ENCODE measurements at regions not wholly inside any gene's neighbourhood (a gene's known extent, or its start where the extent isn't known, plus 50 kb on each side); places are given as distances from the start of the nearest gene placed in this dataset.

DNA sequence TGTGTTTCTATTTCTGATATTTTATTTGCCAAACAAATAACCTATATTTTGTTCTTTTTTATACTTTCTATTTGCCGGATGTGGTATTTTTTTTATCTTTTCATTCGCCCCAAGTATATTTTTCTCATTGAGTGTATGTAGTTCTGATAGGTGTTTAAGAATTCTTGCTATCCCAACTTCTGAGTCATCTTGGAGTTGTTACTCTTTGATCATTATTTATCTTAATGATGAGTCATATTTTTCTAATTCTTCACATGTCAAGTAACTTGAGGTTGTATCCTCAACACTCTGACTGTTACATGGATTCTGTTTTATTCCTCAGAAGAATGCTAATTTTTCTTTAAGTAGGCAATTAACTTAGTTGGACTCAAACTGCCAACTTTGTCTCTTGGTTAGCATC, 498.1 kb downstream of the TLE1 start:
- no peaks in the 10 kb centered on the region for H3K36me3 ChIP-seq (ENCODE audit: control insufficient read depth, insufficient read depth, low read length)
- H3K9me3 ChIP-seq (ENCODE audit: control insufficient read depth, low read length): no peaks in the 10 kb centered on the region
- no peak overlapping the region for H3K27ac ChIP-seq (ENCODE audit: low read depth, low read length, severe bottlenecking)
- H3K4me3 ChIP-seq (ENCODE audit: extremely low read depth, insufficient read depth, low read length, poor library complexity, severe bottlenecking): no peak overlapping the region
- no peaks in the 10 kb centered on the region for H3K4me1 ChIP-seq (ENCODE audit: control insufficient read depth, insufficient read depth, low read length, poor library complexity, severe bottlenecking)
- no CpG with 5 or more reads among the region's 2 CpGs for WGBS, 2 experiments (ENCODE audit: insufficient coverage in 2 of 2)

DNA sequence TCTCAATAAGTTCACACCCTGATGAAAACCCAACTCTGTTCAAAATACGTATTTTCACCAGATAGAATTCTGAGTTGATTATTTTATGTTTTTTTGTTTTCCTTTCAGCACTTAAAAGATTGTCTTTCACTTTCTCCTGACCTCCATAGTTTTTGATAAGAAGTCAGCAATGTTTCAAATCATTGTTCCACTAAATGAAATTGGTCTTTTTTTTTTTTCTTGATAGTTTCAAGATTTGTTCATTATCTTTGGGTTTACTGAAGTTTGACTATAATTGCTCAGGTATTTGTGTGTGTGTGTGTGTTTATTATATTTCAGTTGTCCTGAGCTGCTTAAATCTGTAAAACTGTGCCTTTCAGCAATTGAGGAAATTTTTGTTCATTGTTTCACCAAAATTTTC, 498.7 kb downstream of the TLE1 start:
- no CpG with 5 or more reads among the region's 1 CpG for WGBS, 2 experiments (ENCODE audit: insufficient coverage in 2 of 2)
- H3K27ac ChIP-seq (ENCODE audit: low read depth, low read length, severe bottlenecking): no peak overlapping the region
- no peaks in the 10 kb centered on the region for H3K36me3 ChIP-seq (ENCODE audit: control insufficient read depth, insufficient read depth, low read length)
- H3K4me3 ChIP-seq (ENCODE audit: extremely low read depth, insufficient read depth, low read length, poor library complexity, severe bottlenecking): no peak overlapping the region
- no peaks in the 10 kb centered on the region for H3K9me3 ChIP-seq (ENCODE audit: control insufficient read depth, low read length)
- no peaks in the 10 kb centered on the region for H3K4me1 ChIP-seq (ENCODE audit: control insufficient read depth, insufficient read depth, low read length, poor library complexity, severe bottlenecking)

DNA sequence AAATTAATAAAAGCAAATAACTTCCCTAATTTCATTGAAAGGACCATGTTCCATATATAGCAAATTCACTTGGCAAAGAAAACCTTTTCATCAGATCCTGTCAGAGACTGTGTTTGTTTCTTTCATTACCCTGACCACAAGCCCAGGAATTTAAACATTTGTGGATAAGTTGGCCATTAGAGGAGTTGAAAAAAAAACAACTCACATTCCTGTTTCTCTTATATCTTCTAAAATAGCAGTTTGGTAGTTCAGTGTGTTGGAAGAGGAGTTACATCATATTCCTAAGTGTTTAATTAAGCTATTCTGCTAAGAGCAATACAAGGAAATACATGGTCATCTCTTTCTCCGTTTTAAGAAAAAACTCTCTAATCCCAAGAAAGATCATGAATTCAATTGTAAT, 505.6 kb downstream of the TLE1 start:
- H3K36me3 ChIP-seq (ENCODE audit: control insufficient read depth, insufficient read depth, low read length): no peaks in the 10 kb centered on the region
- peak overlapping the region; percentile 0 for H3K27ac ChIP-seq (ENCODE audit: low read depth, low read length, severe bottlenecking)
- no peaks in the 10 kb centered on the region for H3K9me3 ChIP-seq (ENCODE audit: control insufficient read depth, low read length)
- WGBS, 2 experiments (ENCODE audit: insufficient coverage in 2 of 2): no CpG with 5 or more reads among the region's 1 CpG
- H3K4me1 ChIP-seq (ENCODE audit: control insufficient read depth, insufficient read depth, low read length, poor library complexity, severe bottlenecking): no peaks in the 10 kb centered on the region
- no peak overlapping the region for H3K4me3 ChIP-seq (ENCODE audit: extremely low read depth, insufficient read depth, low read length, poor library complexity, severe bottlenecking)

DNA sequence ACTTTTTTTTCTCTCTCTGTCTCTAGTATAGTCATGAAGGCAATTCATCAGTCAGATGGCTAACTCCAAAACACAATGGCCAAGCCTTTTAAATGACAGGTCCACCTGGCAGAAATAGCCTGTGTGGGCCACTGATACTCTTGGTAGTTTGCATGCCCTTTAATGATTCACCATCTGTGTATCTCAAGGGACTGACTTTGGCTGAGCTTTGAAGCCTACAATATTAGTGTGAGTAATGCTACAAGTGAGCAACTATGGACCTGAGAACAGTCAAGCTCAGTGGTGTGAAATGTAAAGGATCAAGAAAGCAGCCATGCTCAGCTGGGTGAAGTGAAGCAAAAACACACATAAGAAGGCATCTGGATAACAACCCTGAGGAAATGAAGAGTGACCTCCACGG, 506.9 kb downstream of the TLE1 start:
- H3K4me3 ChIP-seq (ENCODE audit: extremely low read depth, insufficient read depth, low read length, poor library complexity, severe bottlenecking): no peak overlapping the region
- no peaks in the 10 kb centered on the region for H3K9me3 ChIP-seq (ENCODE audit: control insufficient read depth, low read length)
- H3K27ac ChIP-seq (ENCODE audit: low read depth, low read length, severe bottlenecking): no peak overlapping the region
- WGBS, 2 experiments (ENCODE audit: insufficient coverage in 2 of 2): 78 to 80% methylated on average over 1 of the region's 1 CpG
- no peaks in the 10 kb centered on the region for H3K36me3 ChIP-seq (ENCODE audit: control insufficient read depth, insufficient read depth, low read length)
- no peaks in the 10 kb centered on the region for H3K4me1 ChIP-seq (ENCODE audit: control insufficient read depth, insufficient read depth, low read length, poor library complexity, severe bottlenecking)

DNA sequence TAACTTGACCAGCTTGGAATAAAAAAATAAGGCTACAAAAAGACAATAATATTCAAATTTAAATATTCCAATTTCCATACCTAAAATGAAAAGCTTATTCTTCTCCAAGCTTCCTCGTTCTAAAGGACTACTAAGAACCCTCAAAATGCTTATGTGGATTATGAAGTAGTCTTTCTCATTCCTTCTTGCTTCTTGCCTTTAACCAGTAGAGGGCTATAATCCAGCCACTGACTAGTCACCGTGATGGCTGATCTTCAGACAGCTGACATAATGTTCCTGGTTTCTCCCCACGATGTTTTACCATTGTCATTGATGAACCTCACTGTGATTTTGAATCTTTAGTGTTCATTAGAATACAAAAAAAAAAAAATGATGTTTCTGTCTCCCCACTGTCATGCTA, 515.3 kb downstream of the TLE1 start:
- Histone ChIP-seq H3K9me3 (ENCODE audit: control insufficient read depth, low read length) (no peaks in the 10 kb centered on the region), H3K4me1 (ENCODE audit: control insufficient read depth, insufficient read depth, low read length, poor library complexity, severe bottlenecking) (no peaks in the 10 kb centered on the region), H3K4me3 (ENCODE audit: extremely low read depth, insufficient read depth, low read length, poor library complexity, severe bottlenecking) (no peak overlapping the region), H3K36me3 (ENCODE audit: control insufficient read depth, insufficient read depth, low read length) (no peaks in the 10 kb centered on the region), H3K27ac (ENCODE audit: low read depth, low read length, severe bottlenecking) (no peak overlapping the region)
- WGBS, 2 experiments (ENCODE audit: insufficient coverage in 2 of 2): 45 to 80% methylated on average over 1 of the region's 3 CpGs

DNA sequence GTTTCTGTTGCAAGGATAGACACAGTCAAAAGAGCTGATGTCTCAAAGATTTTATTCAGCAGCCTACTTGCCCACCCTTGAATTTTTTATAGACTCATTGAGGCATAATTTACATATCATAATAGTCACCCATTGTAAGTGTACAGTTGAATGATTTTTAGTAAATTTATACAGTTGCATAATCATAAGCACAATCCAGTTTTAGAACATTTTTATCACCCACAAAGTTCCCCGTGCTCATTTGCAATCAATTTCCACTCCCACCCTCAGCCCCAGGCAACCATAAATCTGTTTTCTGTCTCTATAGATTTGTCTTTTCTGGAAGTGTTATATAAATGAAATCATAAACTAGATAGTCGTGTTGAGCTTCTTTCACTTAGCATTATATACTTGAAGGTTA, 517.7 kb downstream of the TLE1 start:
- WGBS, 2 experiments (ENCODE audit: insufficient coverage in 2 of 2): no CpG with 5 or more reads among the region's 2 CpGs
- Histone ChIP-seq H3K4me1 (ENCODE audit: control insufficient read depth, insufficient read depth, low read length, poor library complexity, severe bottlenecking) (no peaks in the 10 kb centered on the region), H3K36me3 (ENCODE audit: control insufficient read depth, insufficient read depth, low read length) (no peaks in the 10 kb centered on the region), H3K27ac (ENCODE audit: low read depth, low read length, severe bottlenecking) (no peak overlapping the region), H3K9me3 (ENCODE audit: control insufficient read depth, low read length) (no peaks in the 10 kb centered on the region), H3K4me3 (ENCODE audit: extremely low read depth, insufficient read depth, low read length, poor library complexity, severe bottlenecking) (no peak overlapping the region)

DNA sequence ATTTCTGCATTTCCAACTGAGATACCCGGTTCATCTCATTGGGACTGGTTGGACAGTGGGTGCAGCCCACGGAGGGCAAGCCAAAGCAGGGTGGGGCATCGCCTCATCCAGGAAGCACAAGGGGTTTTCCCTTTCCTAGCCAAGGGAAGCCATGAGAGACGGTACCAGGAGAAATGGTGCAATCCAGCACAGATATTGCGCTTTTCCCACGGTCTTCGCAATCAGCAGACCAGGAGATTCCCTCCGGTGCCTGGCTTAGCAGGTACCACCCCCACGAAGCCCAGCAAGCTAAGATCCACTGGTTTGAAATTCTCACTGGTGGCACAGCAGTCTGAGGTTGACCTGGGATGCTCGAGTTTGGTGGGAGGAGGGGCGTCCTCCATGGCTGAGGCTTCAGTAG, 527.0 kb downstream of the TLE1 start:
- no peaks in the 10 kb centered on the region for H3K9me3 ChIP-seq (ENCODE audit: control insufficient read depth, low read length)
- WGBS, 2 experiments (ENCODE audit: insufficient coverage in 2 of 2): 91 to 93% methylated on average over 10 to 11 of the region's 11 CpGs
- H3K27ac ChIP-seq (ENCODE audit: low read depth, low read length, severe bottlenecking): no peak overlapping the region
- H3K4me1 ChIP-seq (ENCODE audit: control insufficient read depth, insufficient read depth, low read length, poor library complexity, severe bottlenecking): no peaks in the 10 kb centered on the region
- H3K36me3 ChIP-seq (ENCODE audit: control insufficient read depth, insufficient read depth, low read length): no peaks in the 10 kb centered on the region
- H3K4me3 ChIP-seq (ENCODE audit: extremely low read depth, insufficient read depth, low read length, poor library complexity, severe bottlenecking): no peak overlapping the region

DNA sequence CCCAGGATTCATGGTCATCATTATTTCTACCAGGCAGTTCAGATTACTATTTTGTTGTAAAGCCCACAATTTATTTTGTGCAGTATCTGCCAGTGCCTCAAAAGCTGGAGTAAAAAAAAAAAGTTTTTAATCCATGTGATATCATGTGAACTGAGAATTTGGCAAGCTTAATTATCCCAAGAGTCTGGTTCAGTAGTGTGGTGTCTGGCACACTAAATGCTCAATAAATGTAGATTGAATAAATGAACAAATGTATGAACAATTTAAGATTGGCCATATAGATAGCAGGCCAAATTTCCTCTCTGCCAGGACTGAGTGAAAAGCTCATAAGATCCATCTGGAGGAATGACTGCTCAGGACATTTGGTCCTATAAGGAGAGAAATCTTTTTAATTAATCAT, 533.0 kb downstream of the TLE1 start:
- Histone ChIP-seq H3K4me1 (ENCODE audit: control insufficient read depth, insufficient read depth, low read length, poor library complexity, severe bottlenecking) (no peaks in the 10 kb centered on the region), H3K27ac (ENCODE audit: low read depth, low read length, severe bottlenecking) (no peak overlapping the region), H3K9me3 (ENCODE audit: control insufficient read depth, low read length) (no peaks in the 10 kb centered on the region)

DNA sequence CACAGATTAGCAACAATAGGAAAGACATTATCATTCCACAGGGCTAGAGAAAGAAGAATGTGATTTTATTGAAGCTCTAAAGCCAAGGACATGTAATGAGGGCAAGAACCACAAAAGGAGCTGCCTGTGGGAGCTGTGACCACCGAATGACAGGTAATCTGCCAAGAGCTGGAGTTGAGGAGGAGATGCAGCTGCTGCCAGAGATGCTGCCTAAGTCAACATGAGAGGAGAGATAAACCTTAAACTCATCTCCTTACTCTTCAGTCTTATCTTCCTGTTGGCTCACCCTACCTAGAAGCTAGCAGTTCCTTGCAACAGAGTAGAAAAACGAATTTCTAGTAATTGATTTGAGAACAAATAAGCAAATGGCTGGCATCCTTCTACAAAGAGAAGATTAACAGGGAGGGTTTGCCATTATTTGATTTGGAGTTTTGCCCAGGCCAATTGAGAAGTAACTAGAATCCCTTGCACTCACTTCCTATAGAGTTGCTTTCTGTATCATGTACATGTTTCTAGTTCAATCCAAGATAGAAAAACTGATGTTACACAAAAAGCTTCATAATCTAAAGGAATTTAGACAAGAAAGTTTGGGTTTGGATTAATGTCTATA, 539.2 kb downstream of the TLE1 start:
- WGBS, 2 experiments (ENCODE audit: insufficient coverage in 2 of 2): 35 to 100% methylated on average over 1 to 2 of the region's 2 CpGs
- H3K4me1 ChIP-seq (ENCODE audit: control insufficient read depth, insufficient read depth, low read length, poor library complexity, severe bottlenecking): no peaks in the 10 kb centered on the region
- no peaks in the 10 kb centered on the region for H3K36me3 ChIP-seq (ENCODE audit: control insufficient read depth, insufficient read depth, low read length)

More for the DNA sequence above, 533.0 kb downstream of the TLE1 start:
- no peak overlapping the region for H3K4me3 ChIP-seq (ENCODE audit: extremely low read depth, insufficient read depth, low read length, poor library complexity, severe bottlenecking)
- no peaks in the 10 kb centered on the region for H3K36me3 ChIP-seq (ENCODE audit: control insufficient read depth, insufficient read depth, low read length)

DNA sequence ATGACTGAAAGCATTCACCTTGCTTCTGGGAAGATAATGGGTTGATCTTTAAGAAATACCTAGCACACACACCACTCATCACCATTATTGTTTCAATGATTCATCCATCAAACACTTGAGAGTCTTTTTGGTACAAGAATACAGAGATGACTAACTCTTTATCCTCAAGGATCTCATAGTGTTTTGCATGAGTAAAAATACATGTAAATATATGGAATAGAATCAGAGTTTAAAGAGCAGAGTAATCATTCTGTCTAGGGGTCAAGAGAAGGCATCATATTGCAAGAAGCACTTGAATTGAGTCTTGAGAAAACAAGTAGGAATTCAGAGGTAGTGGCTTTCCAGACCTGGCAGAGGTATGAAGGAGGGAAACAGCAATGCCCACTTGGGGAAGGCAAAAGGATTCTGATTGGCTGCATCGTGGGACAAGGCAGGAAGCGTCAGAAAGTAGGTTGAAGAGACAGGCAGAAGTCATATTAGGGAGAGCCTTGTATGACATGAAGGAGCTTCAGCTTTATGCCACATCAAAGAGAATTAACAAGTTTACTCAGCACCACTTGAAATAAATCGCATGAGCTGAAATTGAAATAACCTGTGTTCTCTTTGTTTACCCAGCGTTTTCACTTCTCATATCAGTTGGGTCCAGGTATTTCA, 542.5 kb downstream of the TLE1 start:
- Histone ChIP-seq H3K36me3 (ENCODE audit: control insufficient read depth, insufficient read depth, low read length) (no peaks in the 10 kb centered on the region), H3K9me3 (ENCODE audit: control insufficient read depth, low read length) (no peaks in the 10 kb centered on the region), H3K4me1 (ENCODE audit: control insufficient read depth, insufficient read depth, low read length, poor library complexity, severe bottlenecking) (no peaks in the 10 kb centered on the region), H3K27ac (ENCODE audit: low read depth, low read length, severe bottlenecking) (no peak overlapping the region), H3K4me3 (ENCODE audit: extremely low read depth, insufficient read depth, low read length, poor library complexity, severe bottlenecking) (no peak overlapping the region)
- 90 to 100% methylated on average over 2 of the region's 4 CpGs for WGBS, 2 experiments (ENCODE audit: insufficient coverage in 2 of 2)

More for the DNA sequence above, 539.2 kb downstream of the TLE1 start:
- Histone ChIP-seq H3K27ac (ENCODE audit: low read depth, low read length, severe bottlenecking) (no peak overlapping the region), H3K9me3 (ENCODE audit: control insufficient read depth, low read length) (no peaks in the 10 kb centered on the region), H3K4me3 (ENCODE audit: extremely low read depth, insufficient read depth, low read length, poor library complexity, severe bottlenecking) (no peak overlapping the region)

DNA sequence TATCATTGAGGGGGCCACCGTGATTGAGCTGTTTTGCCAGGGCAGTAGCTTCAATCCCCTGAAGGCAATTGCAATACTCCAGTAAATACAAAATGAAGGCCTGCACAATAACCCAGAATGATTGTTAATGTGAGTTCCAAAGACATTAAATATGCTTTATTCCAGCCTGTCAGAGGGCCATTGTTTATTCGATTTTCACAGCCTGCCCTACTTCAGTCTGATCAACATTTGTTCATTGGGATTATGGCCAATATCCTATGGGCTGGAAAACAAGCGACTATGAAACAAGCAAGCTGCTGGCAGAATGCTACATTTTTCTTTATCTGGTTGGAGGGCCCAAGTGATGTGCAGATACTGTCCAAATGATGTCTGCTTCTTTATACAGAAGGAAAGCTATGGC, 543.1 kb downstream of the TLE1 start:
- H3K27ac ChIP-seq (ENCODE audit: low read depth, low read length, severe bottlenecking): no peak overlapping the region
- H3K9me3 ChIP-seq (ENCODE audit: control insufficient read depth, low read length): no peaks in the 10 kb centered on the region
- H3K4me3 ChIP-seq (ENCODE audit: extremely low read depth, insufficient read depth, low read length, poor library complexity, severe bottlenecking): no peak overlapping the region
- H3K36me3 ChIP-seq (ENCODE audit: control insufficient read depth, insufficient read depth, low read length): no peaks in the 10 kb centered on the region
- no peaks in the 10 kb centered on the region for H3K4me1 ChIP-seq (ENCODE audit: control insufficient read depth, insufficient read depth, low read length, poor library complexity, severe bottlenecking)
- WGBS, 2 experiments (ENCODE audit: insufficient coverage in 2 of 2): 86 to 94% methylated on average over 2 of the region's 3 CpGs
